ENCODE measurements at regions not wholly inside any gene's neighbourhood (a gene's known extent, or its start where the extent isn't known, plus 50 kb on each side); places are given as distances from the start of the nearest gene placed in this dataset.

- no peak for ATAC-seq
Observed at GRCh38 chr21:28826569-28826968, 166.1 kb downstream of the LTN1 start.

- ATAC-seq, result no peak
Observed at GRCh38 chr21:28826021-28826420, 166.7 kb downstream of the LTN1 start.

- no peak for ATAC-seq
Observed at GRCh38 chr21:28823429-28823828, 169.2 kb downstream of the LTN1 start.

GRCh38 chr21:28822486-28823335 lies 170.0 kb downstream of the LTN1 start:
- no peak for ATAC-seq

GRCh38 chr21:28822123-28822399 lies 170.6 kb downstream of the LTN1 start:
- no peak for ATAC-seq

GRCh38 chr21:28821276-28822122 lies 171.2 kb downstream of the LTN1 start:
- no peak for ATAC-seq

GRCh38 chr21:28818663-28819278 lies 173.9 kb downstream of the LTN1 start:
- no peak for ATAC-seq

GRCh38 chr21:28817871-28818270 lies 174.8 kb downstream of the LTN1 start:
- ATAC-seq, result no peak

- no peak for ATAC-seq
Observed at GRCh38 chr21:28811860-28812259, 180.8 kb downstream of the LTN1 start.

GRCh38 chr21:28810826-28811524 lies 181.7 kb downstream of the LTN1 start:
- ATAC-seq, result no peak

GRCh38 chr21:28805885-28806284 lies 186.8 kb downstream of the LTN1 start:
- no peak for ATAC-seq

- ATAC-seq, result no peak
Observed at GRCh38 chr21:28804089-28804670, 188.5 kb downstream of the LTN1 start.

- ATAC-seq, result no peak
Observed at GRCh38 chr21:28801906-28802305, 190.8 kb downstream of the LTN1 start.

GRCh38 chr21:28799926-28800325 lies 192.8 kb downstream of the LTN1 start:
- no peak for ATAC-seq

GRCh38 chr21:28798798-28799197 lies 193.9 kb downstream of the LTN1 start:
- ATAC-seq, result no peak

GRCh38 chr21:28795251-28795650 lies 197.4 kb downstream of the LTN1 start:
- no peak for ATAC-seq

- no peak for ATAC-seq
Observed at GRCh38 chr21:28794371-28794851, 198.3 kb downstream of the LTN1 start.

GRCh38 chr21:28793043-28793442 lies 199.6 kb downstream of the LTN1 start:
- no peak for ATAC-seq

- no peak for ATAC-seq
Observed at GRCh38 chr21:28791595-28792282, 200.9 kb downstream of the LTN1 start.

- no peak for ATAC-seq
Observed at GRCh38 chr21:28790335-28790734, 202.3 kb downstream of the LTN1 start.

GRCh38 chr21:28789523-28789922 lies 203.2 kb downstream of the LTN1 start:
- no peak for ATAC-seq

- ATAC-seq, result no peak
Observed at GRCh38 chr21:28788030-28788429, 204.6 kb downstream of the LTN1 start.

All from esophagus mucosa (tissue), 1 donor.